IMR-90 (cell line): ENCODE measurements at regions not wholly inside any gene's neighbourhood (a gene's known extent, or its start where the extent isn't known, plus 50 kb on each side); places are given as distances from the start of the nearest gene placed in this dataset.

Experiments
- ATAC-seq: fragments of 200-7000 bp; cut with Tn5 transposase; 2 replicates; pipeline ENCODE4 v1.9.1; 2020; ENCODE audit warnings: low read depth, mild to moderate bottlenecking, moderate library complexity
- BruUV-seq: library from RNA; stranded (reverse); fragments of 400-500 nt; replicated peaks from 2 replicates; lab custom pipeline; 2021; lab: Mats Ljungman, UMichigan
- CTCF ChIA-PET: fragments of 300-600 bp; formaldehyde crosslinking; extraction: SDS; loops from one replicate; lab custom pipeline; 2021; ENCODE audit warnings: antibody characterized with exemption; lab: Yijun Ruan, JAX
- POLR2A ChIA-PET: fragments of 300-600 bp; sonication (Branson Sonifier 250); formaldehyde crosslinking; loops from one replicate; lab custom pipeline; 2022; ENCODE audit warnings: antibody characterized with exemption; ENCODE audit not compliant: unreplicated experiment; lab: Charles Lee
- DNase-seq: peaks from one replicate; pipeline ENCODE4 v3.0.0; 2013
- H2AFZ ChIP-seq: replicated peaks from 2 replicates; pipeline ENCODE3; 2013; ENCODE audit warnings: low read length, mild to moderate bottlenecking; ENCODE audit not compliant: poor library complexity
- H2AK5ac ChIP-seq: 2 replicates; pipeline ENCODE4 v1.6.1; 2013; ENCODE audit warnings: low read depth, low read length, inconsistent platforms
- H2AK9ac ChIP-seq: replicated peaks from 2 replicates; pipeline ENCODE3; 2013; ENCODE audit warnings: mild to moderate bottlenecking, low read depth, low read length, moderate library complexity; ENCODE audit not compliant: poor library complexity
- H2BK120ac ChIP-seq: 2 replicates; pipeline ENCODE4 v1.6.1; 2013; ENCODE audit warnings: low read depth, low read length, inconsistent platforms
- H2BK15ac ChIP-seq: 3 replicates; pipeline ENCODE4 v1.6.1; 2013; ENCODE audit warnings: low read depth, low read length, inconsistent platforms
- H2BK20ac ChIP-seq: 2 replicates; pipeline ENCODE4 v1.6.1; 2013; ENCODE audit warnings: low read depth, mild to moderate bottlenecking, inconsistent platforms, low read length, moderate library complexity
- H2BK5ac ChIP-seq: 2 replicates; pipeline ENCODE4 v1.6.1; 2013; ENCODE audit warnings: mild to moderate bottlenecking, low read depth, low read length, inconsistent platforms; ENCODE audit not compliant: poor library complexity, severe bottlenecking
- H3K14ac ChIP-seq: replicated peaks from 2 replicates; pipeline ENCODE4 v1.6.1; 2013; ENCODE audit warnings: low read depth, low read length, inconsistent platforms
- H3K18ac ChIP-seq: 2 replicates; pipeline ENCODE4 v1.6.1; 2013; ENCODE audit warnings: low read depth, low read length, control low read depth
- H3K23ac ChIP-seq: 2 replicates; pipeline ENCODE4 v1.6.1; 2013; ENCODE audit warnings: low read depth, low read length, inconsistent platforms
- H3K27ac ChIP-seq: 2 replicates; pipeline ENCODE4 v1.5.1; 2013; ENCODE audit warnings: mild to moderate bottlenecking, control low read depth, low read length; ENCODE audit not compliant: insufficient read depth
- H3K27me3 ChIP-seq: 2 replicates; pipeline ENCODE4 v1.6.1; 2013; ENCODE audit warnings: low read length; ENCODE audit not compliant: control insufficient read depth, insufficient read depth
- H3K36me3 ChIP-seq: 2 replicates; pipeline ENCODE4 v1.6.1; 2013; ENCODE audit warnings: low read length, mixed read lengths; ENCODE audit not compliant: control insufficient read depth, insufficient read depth
- H3K4ac ChIP-seq: 2 replicates; pipeline ENCODE4 v1.6.1; 2013; ENCODE audit warnings: low read depth, low read length, inconsistent platforms
- H3K4me1 ChIP-seq: 2 replicates; pipeline ENCODE4 v1.6.1; 2013; ENCODE audit warnings: low read length, mixed read lengths; ENCODE audit not compliant: control insufficient read depth, insufficient read depth
- H3K4me2 ChIP-seq: 2 replicates; pipeline ENCODE4 v1.6.1; 2013; ENCODE audit warnings: low read depth, mild to moderate bottlenecking, control low read depth, low read length, moderate library complexity
- H3K4me3 ChIP-seq: 2 replicates; pipeline ENCODE4 v1.5.1; 2013; ENCODE audit warnings: low read depth, mild to moderate bottlenecking, control low read depth, low read length, moderate library complexity; ENCODE audit not compliant: insufficient read depth
- H3K56ac ChIP-seq: 2 replicates; pipeline ENCODE4 v1.6.1; 2013; ENCODE audit warnings: low read length, inconsistent platforms; ENCODE audit not compliant: insufficient read depth; ENCODE audit errors: extremely low read depth
- H3K79me1 ChIP-seq, 2 experiments: 2 replicates each; pipeline ENCODE4 v1.6.1; 2013; ENCODE audit warnings: low read length in 2 of 2, inconsistent platforms in 1 of 2, low read depth in 1 of 2
- H3K9ac ChIP-seq: 2 replicates; pipeline ENCODE4 v1.6.1; 2013; ENCODE audit warnings: low read depth, low read length, control low read depth
- H3K9me1 ChIP-seq: 2 replicates; pipeline ENCODE4 v1.6.1; 2013; ENCODE audit warnings: low read length, inconsistent platforms; ENCODE audit not compliant: insufficient read depth
- H3K9me3 ChIP-seq: 2 replicates; pipeline ENCODE4 v1.6.1; 2013; ENCODE audit warnings: low read length; ENCODE audit not compliant: control insufficient read depth, insufficient read depth
- H4K20me1 ChIP-seq: 2 replicates; pipeline ENCODE4 v1.6.1; 2013; ENCODE audit warnings: low read length, inconsistent platforms; ENCODE audit not compliant: insufficient read depth
- H4K5ac ChIP-seq: 2 replicates; pipeline ENCODE4 v1.6.1; 2013; ENCODE audit warnings: mild to moderate bottlenecking, low read depth, low read length, control low read depth
- H4K8ac ChIP-seq, 2 experiments: 2 replicates each; pipeline ENCODE4 v1.6.1; 2013; ENCODE audit warnings: low read depth in 2 of 2, low read length in 2 of 2, control low read depth in 1 of 2, inconsistent platforms in 1 of 2
- H4K91ac ChIP-seq: 2 replicates; pipeline ENCODE4 v1.6.1; 2013; ENCODE audit warnings: low read depth, low read length, inconsistent platforms; ENCODE audit not compliant: insufficient read depth
- CEBPB ChIP-seq: IDR thresholded peaks from 2 replicates; pipeline ENCODE4 v1.6.1; 2012; ENCODE audit warnings: low read depth, low read length, improper control_type of control experiment
- CHD1 ChIP-seq: IDR thresholded peaks from 2 replicates; pipeline ENCODE4 v1.6.1; 2012; ENCODE audit warnings: low read depth, low read length, improper control_type of control experiment
- FOS ChIP-seq: fragments of 150-350 bp; IDR thresholded peaks from 2 replicates; pipeline ENCODE4 v1.6.1; 2016; ENCODE audit warnings: low read depth, low read length
- MAFK ChIP-seq: IDR thresholded peaks from 2 replicates; pipeline ENCODE4 v1.6.1; 2012; ENCODE audit warnings: low read depth, low read length, improper control_type of control experiment
- MAZ ChIP-seq: IDR thresholded peaks from 2 replicates; pipeline ENCODE4 v1.6.1; 2012; ENCODE audit warnings: low read depth, mild to moderate bottlenecking, low read length, improper control_type of control experiment, moderate library complexity, borderline replicate concordance
- RAD21 ChIP-seq: IDR thresholded peaks from 2 replicates; pipeline ENCODE4 v1.6.1; 2012; ENCODE audit warnings: low read length, improper control_type of control experiment
- RCOR1 ChIP-seq: IDR thresholded peaks from 2 replicates; pipeline ENCODE4 v1.6.1; 2012; ENCODE audit warnings: mild to moderate bottlenecking, low read length, improper control_type of control experiment; ENCODE audit not compliant: insufficient replicate concordance
- RFX5 ChIP-seq: IDR thresholded peaks from 2 replicates; pipeline ENCODE4 v1.8.0; 2012; ENCODE audit warnings: low read depth, mild to moderate bottlenecking, low read length, moderate library complexity
- SMC3 ChIP-seq: fragments of 150-350 bp; IDR thresholded peaks from 2 replicates; pipeline ENCODE4 v1.6.1; 2016; ENCODE audit warnings: low read depth, mild to moderate bottlenecking, antibody characterized with exemption, low read length, moderate library complexity
- USF2 ChIP-seq: fragments of 150-350 bp; IDR thresholded peaks from 2 replicates; pipeline ENCODE4 v1.6.1; 2017; ENCODE audit warnings: mild to moderate bottlenecking, antibody characterized with exemption, low read length, low read depth
- WGBS, 2 experiments: methylation state at CpG; one replicate each; pipeline versions ENCODE4 v1.1.5 to v1.1.7; 2013; ENCODE audit warnings: missing lambda C conversion rate in 2 of 2; ENCODE audit not compliant: insufficient read length in 1 of 2; ENCODE audit errors: extremely low coverage in 2 of 2; 5-methylcytosine and 5-hydroxymethylcytosine counted together
- dilution Hi-C: fragments of 300-500 bp; cut with HindIII; formaldehyde crosslinking; loops from one replicate; pipeline ENCODE4 v1.14.3; 2018; ENCODE audit warnings: low sequenced_read_pairs; ENCODE audit not compliant: unreplicated experiment
- in situ Hi-C: fragments of 300-500 bp; cut with MboI; formaldehyde crosslinking; loops from 3 replicates; pipeline ENCODE4 v1.14.3; 2019; ENCODE audit warnings: low sequenced_read_pairs, inconsistent platforms, mixed read lengths
- intact Hi-C: fragments of 100-400 bp; cut with micrococcal nuclease; formaldehyde crosslinking; loops from 2 replicates; pipeline ENCODE4 v1.10.0; 2022
- TF ChIP-seq, protein P1 (sequence below): conservative IDR thresholded peaks from 2 replicates; pipeline ENCODE4 v1.5.1; 2012; ENCODE audit warnings: mild to moderate bottlenecking, low read depth, low read length, improper control_type of control experiment

DNA sequence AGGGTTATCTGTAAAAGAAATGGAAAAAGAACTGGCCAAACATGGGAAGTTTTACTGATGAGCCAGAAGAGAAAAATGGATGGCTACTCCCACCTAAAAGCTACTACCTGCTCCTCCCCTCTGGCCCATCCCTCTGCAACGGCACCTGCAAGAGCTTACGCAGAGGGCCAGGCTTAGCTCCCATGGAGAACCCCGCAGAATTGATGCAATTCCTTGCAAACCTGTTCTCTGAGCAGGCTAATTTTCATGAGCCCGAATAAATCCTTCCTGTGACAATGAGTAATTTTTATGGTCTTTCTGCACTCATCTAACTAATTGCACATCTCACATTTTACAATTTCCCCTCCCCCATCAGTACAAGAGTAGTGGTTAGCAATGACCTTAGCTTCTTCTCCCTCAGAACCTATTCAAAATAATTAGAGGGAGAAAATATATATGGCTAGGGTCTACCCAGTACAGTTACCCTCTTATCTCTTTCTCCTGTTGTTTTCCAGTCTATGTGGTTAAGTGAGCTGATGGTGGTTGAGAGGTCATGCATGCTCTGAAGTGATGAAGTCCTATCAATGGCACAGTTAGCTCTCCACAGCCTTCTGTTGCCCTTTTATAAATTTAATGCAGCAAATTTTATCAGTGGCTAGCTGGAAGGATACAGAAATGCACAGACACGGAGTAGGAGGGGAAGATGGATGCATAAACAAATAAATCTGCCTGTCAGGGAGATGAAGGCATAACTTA lies 67.7 kb upstream of the NTF3 start:
- H3K27ac ChIP-seq, result no peak overlapping the region
- no peak overlapping the region for H3K9ac ChIP-seq
- H4K20me1 ChIP-seq, result no peaks in the 10 kb centered on the region
- DNase-seq (no peak), ATAC-seq (no peak)
- peaks cover 15% of the 10 kb centered on the region for H3K27me3 ChIP-seq
- H3K36me3 ChIP-seq, result no peaks in the 10 kb centered on the region
- H3K56ac ChIP-seq, result no peak overlapping the region
- H2BK120ac ChIP-seq, result no peak overlapping the region
- no peak overlapping the region for H3K4me3 ChIP-seq
- H2AK5ac ChIP-seq, result no peak overlapping the region
- TF ChIP-seq RAD21 (no peak), MAFK (no peak), CEBPB (no peak), RCOR1 (no peak), CHD1 (no peak), MAZ (no peak), SMC3 (no peak), FOS (no peak), RFX5 (no peak), USF2 (no peak)
- TF ChIP-seq, protein P1, sequence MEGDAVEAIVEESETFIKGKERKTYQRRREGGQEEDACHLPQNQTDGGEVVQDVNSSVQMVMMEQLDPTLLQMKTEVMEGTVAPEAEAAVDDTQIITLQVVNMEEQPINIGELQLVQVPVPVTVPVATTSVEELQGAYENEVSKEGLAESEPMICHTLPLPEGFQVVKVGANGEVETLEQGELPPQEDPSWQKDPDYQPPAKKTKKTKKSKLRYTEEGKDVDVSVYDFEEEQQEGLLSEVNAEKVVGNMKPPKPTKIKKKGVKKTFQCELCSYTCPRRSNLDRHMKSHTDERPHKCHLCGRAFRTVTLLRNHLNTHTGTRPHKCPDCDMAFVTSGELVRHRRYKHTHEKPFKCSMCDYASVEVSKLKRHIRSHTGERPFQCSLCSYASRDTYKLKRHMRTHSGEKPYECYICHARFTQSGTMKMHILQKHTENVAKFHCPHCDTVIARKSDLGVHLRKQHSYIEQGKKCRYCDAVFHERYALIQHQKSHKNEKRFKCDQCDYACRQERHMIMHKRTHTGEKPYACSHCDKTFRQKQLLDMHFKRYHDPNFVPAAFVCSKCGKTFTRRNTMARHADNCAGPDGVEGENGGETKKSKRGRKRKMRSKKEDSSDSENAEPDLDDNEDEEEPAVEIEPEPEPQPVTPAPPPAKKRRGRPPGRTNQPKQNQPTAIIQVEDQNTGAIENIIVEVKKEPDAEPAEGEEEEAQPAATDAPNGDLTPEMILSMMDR, result no peak
- H3K79me1 ChIP-seq, result no peaks in the 10 kb centered on the region
- H2AK9ac ChIP-seq, result no peak overlapping the region
- no peak overlapping the region for H2BK5ac ChIP-seq
- ChIA-PET POLR2A (no interaction called here), CTCF (no interaction called here)
- no TSS peak for BruUV-seq
- intact Hi-C loops (no loop called here), dilution Hi-C loops (no loop called here), in situ Hi-C loops (no loop called here)
- no peak overlapping the region for H4K8ac ChIP-seq
- H4K91ac ChIP-seq, result no peak overlapping the region
- no peak overlapping the region for H3K23ac ChIP-seq
- H3K4me1 ChIP-seq, result no peaks in the 10 kb centered on the region
- no peak overlapping the region for H4K5ac ChIP-seq
- no peak overlapping the region for H3K4me2 ChIP-seq
- no peak overlapping the region for H2BK20ac ChIP-seq
- H3K9me1 ChIP-seq, result no peaks in the 10 kb centered on the region
- H2AFZ ChIP-seq, result no peak overlapping the region
- no peak overlapping the region for H3K18ac ChIP-seq
- WGBS, 2 experiments, result 70% methylated on average over 2 of the region's 5 CpGs; no CpG with 5 or more reads in 1 of the 2 experiments
- no peak overlapping the region for H3K4ac ChIP-seq
- no peak overlapping the region for H3K14ac ChIP-seq
- H2BK15ac ChIP-seq, result no peak overlapping the region
- H3K9me3 ChIP-seq, result no peaks in the 10 kb centered on the region
